Gastrocnemius medialis (tissue), 4 donors: ENCODE measurements at regions not wholly inside any gene's neighbourhood (a gene's known extent, or its start where the extent isn't known, plus 50 kb on each side); places are given as distances from the start of the nearest gene placed in this dataset.

Experiments used
- CTCF ChIP-seq, 5 experiments: fragments of 450-650 bp in 3 of 5; fragments of 200-600 bp in 2 of 5; sonication (generic) in 2 of 5; IDR thresholded peaks in 4 of 5; conservative IDR thresholded peaks in 1 of 5; 1 replicate in 4 of 5; 2 replicates in 1 of 5; pipeline ENCODE4 v1.5.1; 2016 to 2019; ENCODE audit warnings: antibody characterized with exemption in 5 of 5, mild to moderate bottlenecking in 3 of 5, moderate library complexity in 3 of 5
- POLR2A ChIP-seq, 2 donors: fragments of 450-650 bp; IDR thresholded peaks; one replicate each; pipeline ENCODE4 v1.6.1; 2017; ENCODE audit warnings: antibody characterized with exemption in 2 of 2, mild to moderate bottlenecking in 2 of 2, moderate library complexity in 2 of 2

- TF ChIP-seq POLR2A (IDR thresholded peaks at IDR 0.05) (no peak), CTCF (IDR thresholded peaks at IDR 0.05 in 4 of 5, conservative IDR thresholded peaks at IDR 0.05 in 1 of 5) (no peak)
Observed at GRCh38 chr2:106293271-106293783, 99.2 kb upstream of the UXS1 start.
